ENCODE measurements at regions not wholly inside any gene's neighbourhood (a gene's known extent, or its start where the extent isn't known, plus 50 kb on each side); places are given as distances from the start of the nearest gene placed in this dataset.

DNA sequence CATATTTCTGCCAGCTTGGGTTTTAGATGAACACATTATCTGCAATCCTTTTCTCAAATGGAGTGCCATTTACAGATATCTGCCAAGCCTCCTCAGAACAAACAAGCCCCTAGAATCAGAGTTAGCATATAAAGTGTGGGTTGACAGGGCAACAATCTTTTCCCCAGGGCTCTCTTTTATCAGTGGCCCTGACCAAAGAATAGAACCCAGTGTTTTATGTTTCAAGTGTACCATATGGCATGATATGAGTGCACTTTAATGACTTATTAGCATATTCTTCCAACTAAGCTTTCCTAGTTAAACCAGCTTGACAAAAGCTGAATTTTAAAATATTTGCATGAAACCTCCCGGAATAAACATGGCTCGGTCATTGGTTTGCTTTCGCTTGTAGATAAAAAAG lies 57.3 kb downstream of the EVX1 start:
- no peak for FAIRE-seq

DNA sequence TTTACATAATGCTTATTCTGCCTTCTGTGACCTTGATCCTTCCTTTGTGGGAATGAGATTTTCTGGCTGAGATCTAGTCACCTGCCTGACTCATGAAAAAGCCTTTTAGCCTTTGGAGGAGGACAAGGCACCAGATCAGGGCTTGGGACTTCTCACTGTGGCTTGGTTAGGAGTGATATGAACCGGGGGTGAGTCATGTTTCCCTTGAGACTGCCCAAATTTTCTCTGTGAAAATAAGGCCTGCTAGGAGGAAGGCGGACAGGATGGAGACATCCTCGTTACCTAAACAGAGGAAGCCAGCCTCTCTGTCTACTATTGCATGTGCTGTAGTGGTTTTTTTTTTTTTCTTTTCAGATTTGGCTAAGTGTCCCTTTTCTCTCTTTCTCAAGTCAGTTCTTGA lies 57.8 kb downstream of the EVX1 start:
- no peak for FAIRE-seq

DNA sequence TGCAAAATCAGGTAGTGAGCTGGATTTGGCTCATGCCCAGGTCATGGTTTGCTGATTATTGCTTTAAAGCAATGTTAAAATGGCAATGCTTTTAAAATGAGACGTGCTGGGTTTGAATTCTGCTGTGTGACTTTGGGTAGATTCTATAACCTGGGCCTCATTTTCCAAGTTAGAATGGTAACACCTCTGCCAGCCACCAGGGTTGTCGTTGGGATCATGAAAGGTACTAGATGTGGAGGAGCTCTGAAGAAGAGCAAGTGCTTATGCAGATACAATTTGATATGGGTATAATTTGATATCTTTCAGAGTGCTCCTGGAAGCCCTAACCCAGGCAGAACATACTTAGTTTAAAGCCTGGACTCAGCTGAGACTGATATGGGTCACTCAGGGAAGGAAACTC lies 60.0 kb downstream of the EVX1 start:
- no peak for FAIRE-seq

DNA sequence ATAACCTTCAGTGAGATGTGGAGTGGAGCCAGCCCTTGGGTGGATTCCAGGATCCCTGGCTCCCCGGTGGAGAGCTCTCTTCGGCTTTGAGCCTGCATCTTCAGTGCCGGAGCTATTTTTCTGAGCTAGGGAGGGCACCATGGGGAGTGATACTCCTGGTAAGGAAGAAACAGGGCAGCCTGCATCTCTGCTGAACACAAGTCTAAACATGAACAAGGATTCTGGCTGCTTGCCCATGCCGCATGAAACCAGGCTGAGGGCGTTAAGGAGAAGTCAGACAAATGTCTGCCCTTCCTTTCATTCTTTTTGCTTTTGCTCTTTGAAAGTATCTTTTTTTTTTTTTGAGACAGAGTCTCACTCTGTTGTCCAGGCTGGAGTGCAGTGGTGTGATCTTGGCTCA lies 60.4 kb downstream of the EVX1 start:
- FAIRE-seq = no peak

DNA sequence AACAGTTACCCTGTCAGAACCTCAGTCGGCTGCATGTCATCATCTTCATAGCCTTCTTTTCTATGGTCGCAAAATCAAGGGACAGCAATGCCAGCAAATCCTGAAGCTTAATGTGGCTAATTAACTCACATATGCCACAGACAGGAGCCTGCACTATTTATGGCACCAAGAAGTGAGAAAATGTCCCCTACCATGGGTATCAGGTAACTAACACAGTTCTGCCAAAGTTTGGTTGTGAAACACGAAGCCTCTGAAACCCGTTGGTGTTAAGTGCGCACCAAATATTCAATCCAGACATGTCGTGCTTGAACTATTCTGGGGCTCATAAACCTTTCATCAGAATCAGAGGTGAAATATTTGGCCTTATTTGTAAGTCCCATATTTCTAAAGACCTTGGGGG lies 63.3 kb downstream of the EVX1 start:
- FAIRE-seq = no peak

DNA sequence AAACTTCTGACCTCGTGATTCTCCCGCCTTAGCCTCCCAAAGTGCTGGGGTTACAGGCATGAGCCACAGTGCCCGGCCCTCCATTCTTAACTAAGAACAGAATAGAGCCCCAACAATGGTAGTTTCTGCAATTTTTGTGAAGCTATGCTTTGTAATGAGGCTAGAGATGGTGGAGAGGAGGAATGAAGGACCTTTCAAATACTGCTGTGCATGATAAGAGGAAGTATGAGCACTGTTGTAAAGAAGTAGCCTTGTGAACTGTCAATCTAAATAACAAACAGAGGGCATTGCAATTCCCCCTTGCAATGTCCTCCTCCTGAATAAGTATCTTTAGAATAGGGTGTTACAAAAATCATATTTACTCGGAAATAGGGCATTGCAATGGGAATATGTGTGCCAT lies 70.2 kb downstream of the EVX1 start:
- FAIRE-seq = no peak

DNA sequence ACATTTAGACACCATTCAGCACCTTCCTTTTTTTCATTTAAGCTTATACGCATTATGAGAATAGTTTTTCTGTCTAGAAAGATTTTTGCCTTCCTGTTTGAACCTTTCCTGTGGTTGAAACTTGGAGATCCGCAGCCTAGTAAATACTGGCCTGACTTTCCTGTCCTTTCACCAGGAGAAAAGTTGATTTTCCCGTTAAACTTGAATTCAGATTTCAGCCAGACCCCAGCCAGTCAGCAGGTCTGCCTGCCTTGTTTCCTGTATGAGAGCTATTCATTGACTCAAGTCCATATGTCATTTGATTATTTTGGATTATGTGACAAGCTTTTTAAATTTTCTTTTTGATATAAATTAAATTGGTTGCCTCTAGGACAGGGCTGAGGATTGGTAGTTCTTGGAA lies 71.5 kb downstream of the EVX1 start:
- no peak for FAIRE-seq

DNA sequence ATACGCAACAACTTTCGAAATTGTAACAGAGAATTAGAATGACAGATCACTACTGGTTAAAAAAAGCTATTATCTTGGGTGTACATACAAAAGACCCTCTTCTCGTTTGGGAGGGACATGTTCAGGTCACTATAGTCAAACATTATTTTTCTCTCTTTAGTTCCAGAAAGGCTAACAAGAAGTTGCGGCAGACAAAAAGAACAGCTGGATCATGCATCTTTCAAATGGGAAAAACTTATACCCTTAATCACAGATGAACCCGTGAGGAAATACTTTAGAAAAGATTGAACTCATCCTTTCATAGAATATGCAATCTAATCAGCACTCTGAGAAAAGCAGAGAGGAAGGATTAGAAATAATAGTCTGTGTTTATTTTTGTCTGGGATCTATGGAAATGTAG lies 72.5 kb downstream of the EVX1 start:
- FAIRE-seq = no peak

DNA sequence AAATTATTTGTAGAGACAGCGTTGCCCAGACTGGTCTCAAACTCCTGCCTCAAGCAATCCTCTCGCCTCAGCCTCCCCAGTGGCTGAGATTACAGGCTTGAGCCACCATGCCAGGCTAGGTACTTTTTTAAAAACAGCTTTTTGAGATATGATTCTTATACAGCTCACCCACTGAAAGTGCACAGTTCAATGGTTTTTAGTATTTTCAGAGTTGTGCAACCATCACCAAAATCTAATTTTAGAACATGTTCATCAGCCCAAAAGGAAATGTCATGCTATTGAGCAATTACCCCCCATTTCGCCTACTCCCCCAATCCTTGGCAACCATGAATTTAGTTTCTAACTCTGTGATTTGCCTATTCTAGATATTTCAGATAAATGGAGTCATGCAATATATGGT lies 73.7 kb downstream of the EVX1 start:
- no peak for FAIRE-seq

DNA sequence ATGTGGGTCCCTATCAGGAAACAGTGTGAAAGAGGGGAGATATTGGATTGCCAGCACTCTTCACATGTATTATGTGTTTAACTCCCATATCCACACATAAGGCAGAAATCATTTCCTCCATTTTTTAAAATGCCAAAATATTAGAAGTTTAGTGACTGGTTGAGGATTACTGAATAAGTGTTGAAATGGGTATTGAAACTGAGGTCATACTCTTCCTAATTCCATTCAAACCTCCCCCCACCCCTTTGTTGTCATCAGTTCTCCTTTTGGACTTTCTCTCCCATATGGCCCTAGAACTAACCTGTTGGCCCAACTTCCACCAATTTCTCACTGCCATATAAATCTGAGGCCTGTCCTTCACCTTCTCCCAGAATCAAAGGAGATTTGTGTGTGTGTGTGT lies 81.6 kb downstream of the EVX1 start:
- no peak for FAIRE-seq

DNA sequence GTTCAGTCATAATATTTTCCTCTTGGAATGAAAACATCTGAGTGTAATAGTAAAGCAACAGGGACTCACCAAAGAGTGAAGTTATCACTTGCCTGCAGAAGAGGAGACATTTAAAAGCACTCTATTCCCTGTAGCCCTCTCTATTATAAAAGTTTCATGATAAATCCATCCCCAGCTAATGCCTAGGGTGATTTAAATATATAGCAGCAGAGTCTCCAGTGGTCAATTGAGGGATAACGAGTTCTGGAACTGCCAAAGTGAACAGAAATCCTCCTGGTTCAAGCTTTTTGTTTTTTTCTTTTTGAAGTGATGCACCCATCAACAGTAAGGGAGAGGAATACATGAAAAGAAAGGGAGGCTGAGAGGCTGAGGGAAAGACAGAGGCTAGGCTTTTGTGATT lies 87.3 kb downstream of the EVX1 start:
- FAIRE-seq = no peak

DNA sequence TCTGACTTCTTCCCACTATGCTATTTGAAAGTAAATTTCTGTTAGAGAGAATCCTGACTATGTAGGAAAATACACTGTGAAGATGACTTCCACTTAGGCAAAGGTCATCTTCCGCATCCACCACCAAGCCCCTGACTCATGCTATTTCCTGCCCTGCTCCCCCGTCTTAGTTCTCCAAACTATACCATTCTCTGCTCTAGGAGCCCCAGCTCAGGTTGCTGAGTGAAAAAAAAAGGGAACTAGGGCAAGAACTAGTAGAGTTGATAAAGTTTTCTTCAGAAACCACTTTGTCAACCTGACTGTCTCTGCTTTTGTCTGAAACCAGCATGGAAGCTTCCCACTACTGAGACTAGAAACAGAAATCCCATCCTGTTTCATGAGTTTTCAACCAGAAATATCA lies 96.9 kb downstream of the EVX1 start:
- FAIRE-seq = no peak

DNA sequence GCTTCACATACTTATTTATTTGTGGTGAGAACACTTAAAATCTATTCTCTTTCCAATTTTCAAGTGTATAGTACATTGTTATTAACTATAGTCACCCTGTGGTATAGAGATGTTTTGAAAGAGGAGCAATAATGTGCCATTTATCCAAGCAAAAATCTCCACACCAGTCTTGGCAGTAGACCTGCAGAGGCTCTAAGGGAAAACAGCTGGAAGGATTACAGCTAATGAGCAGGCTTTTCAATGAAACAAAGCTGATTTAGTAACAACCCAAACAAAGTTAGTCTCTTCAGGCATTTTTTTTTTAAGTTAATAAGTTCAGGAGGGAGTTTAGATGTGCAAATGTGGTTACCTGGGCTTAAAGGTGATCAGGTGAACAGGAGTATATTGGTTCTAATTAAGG lies 101.9 kb downstream of the EVX1 start:
- no peak for FAIRE-seq

DNA sequence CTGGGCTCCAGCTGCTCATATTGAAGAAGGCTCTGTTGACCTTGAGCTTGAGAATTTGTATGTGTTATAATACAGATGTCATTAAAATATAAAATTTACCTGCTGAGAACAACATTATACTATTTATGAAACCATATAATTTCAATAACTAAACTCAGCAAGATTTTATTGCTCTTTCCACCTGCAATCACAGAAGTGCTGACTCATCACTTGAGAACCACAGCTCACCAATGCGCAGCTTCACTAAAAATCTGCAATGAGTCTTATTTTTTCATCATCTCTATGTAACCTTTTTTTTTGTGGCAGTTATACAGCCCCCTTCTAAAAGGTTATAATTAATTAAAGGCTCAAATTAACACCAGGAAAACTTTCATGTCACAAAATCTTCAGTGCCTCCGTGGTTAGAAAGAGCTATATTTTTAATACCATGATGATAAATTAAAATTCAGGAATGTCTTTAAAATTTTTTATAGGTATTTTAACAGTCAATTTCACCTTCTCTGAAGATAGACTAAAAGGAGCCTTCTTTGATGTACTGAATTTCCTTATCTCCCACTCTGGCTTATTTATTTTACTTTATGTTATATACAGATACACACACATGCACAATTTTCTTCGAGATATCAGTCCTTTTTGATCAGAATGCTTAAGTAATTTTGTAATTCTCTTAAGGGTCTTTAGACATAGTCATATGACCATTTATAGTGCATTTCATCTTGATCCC lies 102.7 kb downstream of the EVX1 start:
- FAIRE-seq = no peak

DNA sequence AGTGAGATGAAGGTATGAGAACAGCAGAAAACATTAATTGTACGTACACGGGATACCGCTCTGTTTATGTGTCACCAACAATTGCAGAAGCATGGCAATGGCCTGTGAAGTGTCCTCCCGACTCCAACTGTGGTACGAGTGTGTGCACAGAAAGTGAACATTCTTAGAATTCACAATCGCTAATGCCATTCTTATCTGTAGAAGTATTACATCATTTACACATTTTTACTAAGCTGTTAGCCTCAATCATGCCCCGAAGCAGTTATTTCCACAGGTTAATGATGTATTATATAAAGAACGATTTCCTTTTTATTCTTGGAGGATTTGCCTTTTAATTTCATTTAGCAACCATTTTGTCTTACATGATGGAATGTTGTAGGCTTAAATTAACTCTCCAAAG lies 103.4 kb downstream of the EVX1 start:
- FAIRE-seq = no peak

DNA sequence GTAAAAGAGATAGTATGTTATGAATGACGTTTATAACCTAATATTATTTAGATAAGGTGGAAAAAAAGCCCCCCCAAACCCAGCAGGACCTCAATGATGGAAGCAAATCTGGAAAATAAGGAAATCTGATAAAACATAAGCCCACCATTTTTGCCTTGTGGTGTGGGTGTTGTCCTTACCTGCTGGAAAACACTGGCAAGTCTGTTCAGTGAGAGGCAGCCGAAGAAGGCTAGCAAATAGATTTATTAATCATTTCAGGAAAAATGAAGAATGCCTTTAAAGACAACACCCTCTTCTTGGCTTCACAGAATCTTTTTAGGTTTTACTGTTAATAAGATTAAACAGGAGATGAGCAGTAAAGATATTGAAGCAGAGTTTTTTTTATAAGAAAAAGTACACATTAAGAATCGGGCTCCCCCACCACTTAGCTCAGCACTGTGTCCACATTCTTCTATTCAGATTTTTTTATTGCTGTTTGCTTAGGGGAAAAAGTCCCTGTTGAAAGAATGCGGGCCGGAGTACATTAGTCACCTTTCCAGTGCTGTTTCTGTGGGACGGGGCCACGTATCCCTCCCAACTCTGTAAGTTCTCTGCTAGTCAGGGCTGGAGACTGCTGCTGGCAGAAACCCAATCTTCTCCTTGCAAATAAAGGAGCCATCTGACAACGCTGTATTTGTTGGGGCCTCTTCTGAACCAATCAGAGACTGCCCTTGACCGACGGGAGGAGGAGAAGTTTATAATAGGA lies 104.1 kb downstream of the EVX1 start:
- peak; percentile 46 for FAIRE-seq

DNA sequence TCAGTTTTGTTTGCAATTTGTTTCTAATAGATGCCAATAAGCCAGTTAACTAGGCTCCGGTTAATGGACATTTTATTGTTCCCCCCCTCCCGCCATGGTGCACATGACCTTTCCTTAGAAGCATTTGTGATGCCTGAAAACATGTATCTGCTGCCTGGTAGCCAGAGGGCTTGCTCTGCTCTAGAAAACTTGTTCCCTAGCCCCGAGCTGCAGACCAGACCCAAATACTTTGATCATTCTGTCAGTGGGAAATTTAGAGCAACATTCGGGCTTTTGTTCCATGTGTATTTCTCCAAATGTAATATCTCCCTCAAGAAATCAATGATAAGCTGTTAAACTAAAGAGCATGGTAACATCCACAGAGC lies 104.7 kb downstream of the EVX1 start:
- FAIRE-seq = no peak

DNA sequence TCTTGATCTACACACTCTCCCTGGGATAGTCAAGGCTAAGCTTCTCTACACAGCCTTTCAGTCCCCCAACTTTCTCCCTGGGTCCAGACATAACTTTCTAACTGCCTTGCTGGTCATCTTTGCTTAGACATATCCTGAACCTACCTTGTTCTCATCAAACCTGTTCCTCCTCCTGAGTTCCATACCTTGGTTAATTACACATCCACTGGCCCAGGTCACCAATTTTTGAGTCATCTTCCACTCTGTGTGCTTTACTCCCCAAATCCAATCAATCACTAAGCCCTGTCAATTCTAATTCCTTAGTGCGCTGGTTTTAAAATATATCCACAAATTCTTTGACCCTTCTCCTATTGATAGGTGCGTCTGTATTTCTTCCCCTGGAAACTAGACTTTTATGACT lies 107.0 kb downstream of the EVX1 start:
- no peak for FAIRE-seq

DNA sequence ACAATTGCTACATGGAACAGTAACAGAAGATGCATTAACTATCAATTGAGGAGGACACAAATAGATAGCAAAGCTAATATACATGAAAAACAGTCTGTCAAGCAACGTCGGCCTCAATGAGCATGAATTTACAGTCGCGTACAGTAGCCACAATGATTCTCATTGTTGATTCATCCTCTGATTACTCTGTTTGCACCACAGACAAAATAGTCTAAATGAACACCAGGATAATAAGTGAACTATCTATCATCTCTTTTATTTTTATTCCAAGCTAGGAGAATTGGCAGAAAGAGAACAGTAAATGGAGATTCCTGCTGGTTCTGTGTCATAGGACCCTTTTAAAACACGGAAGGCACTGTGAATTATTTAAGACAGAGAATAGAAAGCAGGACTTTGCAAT lies 108.5 kb downstream of the EVX1 start:
- FAIRE-seq = no peak

DNA sequence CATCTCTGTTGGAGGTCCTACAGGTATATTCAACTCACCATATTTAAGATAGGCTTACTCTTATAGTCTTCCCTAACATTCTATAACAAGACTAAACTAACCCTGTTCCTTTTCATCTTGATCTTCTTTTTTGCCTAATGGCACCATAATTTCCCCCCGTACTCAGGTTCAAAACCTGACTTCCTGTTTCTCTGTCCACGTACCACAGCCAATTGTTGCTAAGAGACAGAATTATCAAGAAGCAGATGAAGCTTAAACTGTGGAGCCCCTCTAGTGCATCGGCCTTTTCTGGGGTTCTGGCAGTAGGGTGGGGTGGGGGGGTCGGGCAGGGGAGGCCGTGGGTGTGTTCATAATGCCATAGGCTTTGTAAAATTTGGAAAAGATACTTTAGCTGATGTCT lies 109.2 kb downstream of the EVX1 start:
- no peak for FAIRE-seq

DNA sequence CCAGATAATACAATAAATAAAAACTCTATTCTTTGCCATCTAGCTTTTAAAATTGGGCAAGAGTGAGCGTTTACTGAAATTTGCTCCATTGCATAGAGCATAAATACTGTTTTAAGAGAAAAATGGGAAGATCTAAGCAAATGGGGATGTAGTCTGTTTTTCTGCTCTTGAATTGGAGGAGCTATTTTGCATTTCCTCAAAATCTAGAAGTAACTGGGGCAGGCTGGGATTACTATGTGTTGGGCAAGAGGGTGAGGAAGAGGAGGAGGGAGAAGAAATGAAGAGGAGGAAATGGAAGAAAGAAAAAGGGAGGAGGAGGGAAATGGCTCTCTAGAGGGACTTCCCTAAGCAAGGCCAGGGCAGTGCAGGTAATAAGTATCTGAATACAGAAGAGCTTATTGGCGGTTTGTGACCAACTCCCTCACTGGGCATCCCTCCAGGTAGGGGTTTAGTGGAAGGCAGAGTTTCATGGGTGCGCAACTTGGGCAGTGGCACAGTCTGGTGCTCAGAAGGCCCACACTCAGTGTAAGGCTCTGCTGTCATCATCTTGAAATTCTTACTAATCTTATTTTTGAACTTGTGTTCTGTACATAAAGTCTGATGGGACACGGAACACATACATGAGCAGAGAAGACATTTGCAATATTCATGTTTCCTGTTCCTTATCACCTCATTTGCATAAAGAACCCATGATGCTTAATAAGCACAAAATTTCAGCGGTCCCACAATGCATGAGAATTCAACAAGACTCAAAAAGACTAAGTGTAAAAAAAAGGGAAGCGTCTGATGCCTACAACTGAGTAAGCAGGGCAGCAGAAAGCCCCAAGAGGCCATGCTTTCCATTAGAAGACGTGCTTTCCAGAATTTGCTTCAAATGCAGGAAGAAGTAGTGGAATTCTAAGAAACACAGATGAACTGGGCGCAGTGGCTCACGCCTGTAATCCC lies 116.9 kb downstream of the EVX1 start:
- no peak for FAIRE-seq

DNA sequence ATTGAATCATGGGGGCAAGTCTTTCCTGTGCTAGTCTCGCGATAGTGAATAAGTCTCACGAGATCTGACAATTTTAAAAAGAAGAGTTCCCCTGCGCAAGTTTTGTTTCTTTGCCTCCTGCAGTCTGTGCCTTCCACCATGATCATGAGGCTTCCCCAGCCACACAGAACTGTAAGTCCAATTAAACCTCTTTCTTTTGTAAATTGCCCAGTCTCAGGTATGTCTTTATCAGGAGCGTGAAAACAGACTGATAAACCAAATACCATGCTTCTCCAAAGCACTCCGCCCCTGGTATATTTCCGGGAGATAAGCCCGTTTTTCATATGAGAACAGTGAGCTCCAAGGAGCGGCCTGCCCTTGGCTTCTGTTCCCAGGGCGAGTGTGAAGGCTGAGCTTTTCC lies 118.9 kb downstream of the EVX1 start:
- no peak for FAIRE-seq

DNA sequence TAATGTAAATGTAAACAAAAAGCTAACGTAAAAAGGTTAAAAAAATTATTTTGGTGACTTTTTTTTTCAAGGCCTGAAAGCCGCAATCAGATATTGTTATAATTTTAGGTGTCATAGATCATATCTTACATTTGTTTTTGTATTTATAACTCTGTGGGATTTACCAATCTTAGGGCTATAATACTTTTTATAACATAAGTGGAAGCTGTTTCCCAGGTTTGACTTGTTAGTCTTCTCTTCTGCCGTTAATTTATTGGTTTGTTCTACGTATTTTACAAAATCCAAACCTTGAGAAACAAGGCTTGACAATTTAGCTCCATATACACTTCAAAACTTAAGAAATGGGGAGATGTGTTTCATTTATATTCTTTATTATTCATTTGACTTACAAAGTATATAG lies 119.4 kb downstream of the EVX1 start:
- no peak for FAIRE-seq

DNA sequence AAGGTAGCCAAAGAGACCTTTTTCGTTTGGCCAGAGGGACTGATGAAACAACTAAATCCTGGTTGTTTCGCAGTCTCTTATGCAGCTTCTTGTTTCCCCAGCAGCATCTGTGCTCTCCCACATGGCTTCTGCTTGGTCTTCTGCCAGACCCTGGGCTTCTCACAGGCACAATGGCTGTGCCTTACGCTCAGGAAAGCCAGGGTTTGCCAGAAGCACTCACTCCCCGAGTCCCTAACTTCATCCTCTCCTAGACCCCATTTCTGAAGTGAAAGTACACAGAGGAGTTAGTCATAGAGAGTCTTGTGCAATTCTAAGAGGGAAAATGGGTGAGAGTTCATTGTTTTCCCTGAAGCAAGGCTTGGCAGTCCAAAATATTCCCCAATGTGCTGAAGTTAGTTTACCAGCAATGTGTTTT lies 121.7 kb downstream of the EVX1 start:
- FAIRE-seq = no peak
